HTR-8/SVneo (cell line): ENCODE measurements at regions not wholly inside any gene's neighbourhood (a gene's known extent, or its start where the extent isn't known, plus 50 kb on each side); places are given as distances from the start of the nearest gene placed in this dataset.

Source experiments
- DNase-seq: peaks from one replicate; pipeline ENCODE4 v3.0.0; 2011; ENCODE audit warnings: low spot score, mixed read lengths; ENCODE audit not compliant: insufficient read length
- FAIRE-seq: peaks from 2 replicates; lab custom pipeline; 2011; peaks lifted over from hg19 to GRCh38; lab: Jason Lieb, UNC

GRCh38 chr14:53509276-53510244 is 356.4 kb upstream of the DDHD1 start:
- FAIRE-seq (peak; percentile 77), DNase-seq (no peak)

GRCh38 chr14:53501361-53502211 is 348.5 kb upstream of the DDHD1 start:
- DNase-seq (peak; percentile 37), FAIRE-seq (peak; percentile 36)

GRCh38 chr14:53500191-53500590 is 347.1 kb upstream of the DDHD1 start:
- DNase-seq (no peak), FAIRE-seq (peak; percentile 4)

GRCh38 chr14:53496668-53497067 is 343.5 kb upstream of the DDHD1 start:
- DNase-seq (no peak), FAIRE-seq (no peak)

- DNase-seq: no peak
- FAIRE-seq: peak; percentile 86
Observed at GRCh38 chr14:53495846-53496343, 342.8 kb upstream of the DDHD1 start.

GRCh38 chr14:53494587-53494986 is 341.5 kb upstream of the DDHD1 start:
- no peak for FAIRE-seq

GRCh38 chr14:53493860-53494259 is 340.7 kb upstream of the DDHD1 start:
- peak; percentile 62 for FAIRE-seq
- DNase-seq: no peak

More at GRCh38 chr14:53494587-53494986, 341.5 kb upstream of the DDHD1 start:
- no peak for DNase-seq

GRCh38 chr14:53493320-53493719 is 340.2 kb upstream of the DDHD1 start:
- DNase-seq (no peak), FAIRE-seq (no peak)

GRCh38 chr14:53491884-53492277 is 338.8 kb upstream of the DDHD1 start:
- no peak for FAIRE-seq
- DNase-seq: no peak

- no peak for DNase-seq
- no peak for FAIRE-seq
Observed at GRCh38 chr14:53491256-53491883, 338.2 kb upstream of the DDHD1 start.

- DNase-seq: no peak
- no peak for FAIRE-seq
Observed at GRCh38 chr14:53478174-53478573, 325.1 kb upstream of the DDHD1 start.

GRCh38 chr14:53473480-53473879 is 320.4 kb upstream of the DDHD1 start:
- DNase-seq (no peak), FAIRE-seq (peak; percentile 23)

- DNase-seq: no peak
- no peak for FAIRE-seq
Observed at GRCh38 chr14:53472306-53472705, 319.2 kb upstream of the DDHD1 start.

- DNase-seq: no peak
- FAIRE-seq: no peak
Observed at GRCh38 chr14:53470351-53471043, 317.4 kb upstream of the DDHD1 start.

- peak; percentile 13 for FAIRE-seq
- DNase-seq: no peak
Observed at GRCh38 chr14:53468876-53469275, 315.8 kb upstream of the DDHD1 start.

GRCh38 chr14:53464376-53464775 is 311.3 kb upstream of the DDHD1 start:
- FAIRE-seq (no peak), DNase-seq (no peak)

- DNase-seq (no peak), FAIRE-seq (peak; percentile 76)
Observed at GRCh38 chr14:53462931-53463778, 310.0 kb upstream of the DDHD1 start.

- no peak for DNase-seq
- no peak for FAIRE-seq
Observed at GRCh38 chr14:53461858-53462257, 308.7 kb upstream of the DDHD1 start.

- FAIRE-seq (no peak), DNase-seq (no peak)
Observed at GRCh38 chr14:53460544-53460943, 307.4 kb upstream of the DDHD1 start.
